ENCODE measurements at regions not wholly inside any gene's neighbourhood (a gene's known extent, or its start where the extent isn't known, plus 50 kb on each side); places are given as distances from the start of the nearest gene placed in this dataset.

- DNase-seq (ENCODE audit: insufficient read length, low spot score) (no peak), FAIRE-seq (no peak)
These were observed 186.0 kb upstream of the POU3F2 start for GRCh38 chr6:98648211-98648914.

- DNase-seq (ENCODE audit: insufficient read length, low spot score) (no peak), FAIRE-seq (no peak)
These were observed 183.4 kb upstream of the POU3F2 start for GRCh38 chr6:98650941-98651340.

- FAIRE-seq: no peak
- no peak for DNase-seq (ENCODE audit: insufficient read length, low spot score)
These were observed 181.2 kb upstream of the POU3F2 start for GRCh38 chr6:98653179-98653578.

GRCh38 chr6:98657764-98658163 lies 176.6 kb upstream of the POU3F2 start:
- DNase-seq (ENCODE audit: insufficient read length, low spot score): no peak
- no peak for FAIRE-seq

GRCh38 chr6:98669371-98669770 lies 165.0 kb upstream of the POU3F2 start:
- DNase-seq (ENCODE audit: insufficient read length, low spot score) (no peak), FAIRE-seq (no peak)

- DNase-seq (ENCODE audit: insufficient read length, low spot score): no peak
- no peak for FAIRE-seq
These were observed 164.2 kb upstream of the POU3F2 start for GRCh38 chr6:98670045-98670746.

GRCh38 chr6:98672681-98673475 lies 161.5 kb upstream of the POU3F2 start:
- DNase-seq (ENCODE audit: insufficient read length, low spot score) (no peak), FAIRE-seq (no peak)

- FAIRE-seq: no peak
These were observed 155.9 kb upstream of the POU3F2 start for GRCh38 chr6:98678481-98678880.

GRCh38 chr6:98686008-98686601 lies 148.3 kb upstream of the POU3F2 start:
- no peak for FAIRE-seq
- no peak for DNase-seq (ENCODE audit: insufficient read length, low spot score)

More at GRCh38 chr6:98678481-98678880, 155.9 kb upstream of the POU3F2 start:
- DNase-seq (ENCODE audit: insufficient read length, low spot score): no peak

GRCh38 chr6:98687752-98688151 lies 146.6 kb upstream of the POU3F2 start:
- no peak for FAIRE-seq
- no peak for DNase-seq (ENCODE audit: insufficient read length, low spot score)

- no peak for FAIRE-seq
- no peak for DNase-seq (ENCODE audit: insufficient read length, low spot score)
These were observed 139.1 kb upstream of the POU3F2 start for GRCh38 chr6:98695091-98695801.

- DNase-seq (ENCODE audit: insufficient read length, low spot score) (no peak), FAIRE-seq (no peak)
These were observed 123.0 kb upstream of the POU3F2 start for GRCh38 chr6:98711380-98711779.

- no peak for DNase-seq (ENCODE audit: insufficient read length, low spot score)
- no peak for FAIRE-seq
These were observed 118.0 kb upstream of the POU3F2 start for GRCh38 chr6:98716341-98716740.

GRCh38 chr6:98717322-98717877 lies 117.0 kb upstream of the POU3F2 start:
- DNase-seq (ENCODE audit: insufficient read length, low spot score) (no peak), FAIRE-seq (no peak)

GRCh38 chr6:98717988-98718387 lies 116.4 kb upstream of the POU3F2 start:
- DNase-seq (ENCODE audit: insufficient read length, low spot score) (no peak), FAIRE-seq (no peak)

GRCh38 chr6:98724537-98724936 lies 109.8 kb upstream of the POU3F2 start:
- DNase-seq (ENCODE audit: insufficient read length, low spot score): no peak
- FAIRE-seq: no peak

- DNase-seq (ENCODE audit: insufficient read length, low spot score) (no peak), FAIRE-seq (no peak)
These were observed 87.1 kb upstream of the POU3F2 start for GRCh38 chr6:98747273-98747672.

GRCh38 chr6:98747960-98748359 lies 86.4 kb upstream of the POU3F2 start:
- FAIRE-seq (no peak), DNase-seq (ENCODE audit: insufficient read length, low spot score) (no peak)

- DNase-seq (ENCODE audit: insufficient read length, low spot score) (no peak), FAIRE-seq (no peak)
These were observed 74.9 kb upstream of the POU3F2 start for GRCh38 chr6:98759459-98759858.

GRCh38 chr6:98764373-98764911 lies 69.9 kb upstream of the POU3F2 start:
- FAIRE-seq (no peak), DNase-seq (ENCODE audit: insufficient read length, low spot score) (no peak)
